ENCODE measurements at regions not wholly inside any gene's neighbourhood (a gene's known extent, or its start where the extent isn't known, plus 50 kb on each side); places are given as distances from the start of the nearest gene placed in this dataset.
A peak's percentile ranks its signal among the peaks of the same experiment; 100 is the strongest.

- H3K4me1 ChIP-seq, result peaks cover 0 to 12% (median 3%) of the 10 kb centered on the region in 9 donors
- H3K4me3 ChIP-seq, result no peak overlapping the region
- H3K27me3 ChIP-seq, result peaks cover 0 to 18% (median 0%) of the 10 kb centered on the region in 7 donors
- intact Hi-C loops (cut with DNase I), result loop anchor here (1.0 to 5.0 kb wide), 3 partner anchors 97 to 100 kb away; no protein-coding TSS in a partner anchor
- TF ChIP-seq CTCF (IDR thresholded peaks at IDR 0.05), result peak in 8 of 9 donors; percentile 100
- peak; percentile 73 to 91 (median 84) for ATAC-seq
- H3K36me3 ChIP-seq, result no peaks in the 10 kb centered on the region
- peaks cover 0 to 12% (median 0%) of the 10 kb centered on the region in 11 donors for H3K9me3 ChIP-seq
- peak; percentile 78 to 85 for DNase-seq
- 25 to 26% methylated on average over 32 of the region's 32 CpGs for WGBS, 2 donors
- H3K27ac ChIP-seq, result no peak overlapping the region
Observed at GRCh38 chr9:33721674-33722358, 73.5 kb upstream of the PRSS3 start.

DNA sequence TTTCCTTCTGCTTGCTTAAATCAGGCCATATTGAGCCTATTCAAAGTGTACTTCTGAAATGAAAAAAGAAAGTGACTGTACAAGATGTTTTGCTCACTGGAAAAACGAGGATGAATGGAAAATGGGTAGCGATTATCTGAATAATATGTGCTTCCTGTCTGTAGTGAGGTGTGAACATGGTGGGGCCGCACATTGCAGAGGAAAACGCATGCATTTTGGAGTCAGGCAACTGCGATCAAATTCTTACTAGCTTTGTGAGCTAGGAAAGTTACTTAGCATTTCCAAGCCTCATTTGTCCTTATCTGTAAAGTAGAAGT is 73.0 kb upstream of the PRSS3 start:
- Histone ChIP-seq H3K36me3 (no peaks in the 10 kb centered on the region), H3K9me3 (peaks cover 0 to 17% (median 0%) of the 10 kb centered on the region in 11 donors), H3K4me3 (no peak overlapping the region), H3K27me3 (peaks cover 0 to 18% (median 0%) of the 10 kb centered on the region in 7 donors), H3K4me1 (peaks cover 0 to 12% (median 3%) of the 10 kb centered on the region in 9 donors), H3K27ac (no peak overlapping the region)
- TF ChIP-seq CTCF (IDR thresholded peaks at IDR 0.05), result peak in 2 of 9 donors; percentile 27 to 28
- intact Hi-C loops (cut with DNase I), result loop anchor here in 8 of 10 donors (1.0 to 5.0 kb wide), 3 partner anchors 98 to 100 kb away; no protein-coding TSS in a partner anchor
- no peak for DNase-seq
- whole genome bisulfite sequencing, 2 donors, result 50 to 53% methylated on average over 5 of the region's 5 CpGs
- no peak for ATAC-seq

- H3K4me3 ChIP-seq, result no peak overlapping the region
- ATAC-seq, result no peak
- H3K27me3 ChIP-seq, result peaks cover 0 to 5% (median 0%) of the 10 kb centered on the region in 7 donors
- intact Hi-C loops (cut with DNase I), result no loop called here
- no peak overlapping the region for H3K27ac ChIP-seq
- H3K9me3 ChIP-seq, result peaks cover 0 to 29% (median 0%) of the 10 kb centered on the region in 11 donors
- H3K4me1 ChIP-seq, result no peaks in the 10 kb centered on the region
- no peak for DNase-seq
- 78 to 80% methylated on average over 1 of the region's 1 CpG for WGBS, 2 donors
- TF ChIP-seq CTCF (IDR thresholded peaks at IDR 0.05), result no peak
- H3K36me3 ChIP-seq, result no peaks in the 10 kb centered on the region
Observed at GRCh38 chr9:33728613-33729012, 66.7 kb upstream of the PRSS3 start.

- no peak for TF ChIP-seq CTCF (IDR thresholded peaks at IDR 0.05)
- Histone ChIP-seq H3K27me3 (peaks cover 0 to 8% (median 0%) of the 10 kb centered on the region in 7 donors), H3K4me1 (no peaks in the 10 kb centered on the region), H3K9me3 (peaks cover 0 to 22% (median 0%) of the 10 kb centered on the region in 11 donors), H3K36me3 (no peaks in the 10 kb centered on the region), H3K27ac (no peak overlapping the region), H3K4me3 (no peak overlapping the region)
- ATAC-seq, result peak in 2 of 8 donors; percentile 19 to 53
- DNase-seq, result no peak
- WGBS, 2 donors, result 62 to 65% methylated on average over 4 of the region's 4 CpGs
- intact Hi-C loops (cut with DNase I), result loop anchor here in 1 of 10 donors (5.0 kb wide), 1 partner anchor 46 kb away; no protein-coding TSS in a partner anchor
Observed at GRCh38 chr9:33731142-33731541, 64.2 kb upstream of the PRSS3 start.
